ENCODE measurements at regions not wholly inside any gene's neighbourhood (a gene's known extent, or its start where the extent isn't known, plus 50 kb on each side); places are given as distances from the start of the nearest gene placed in this dataset.

DNA sequence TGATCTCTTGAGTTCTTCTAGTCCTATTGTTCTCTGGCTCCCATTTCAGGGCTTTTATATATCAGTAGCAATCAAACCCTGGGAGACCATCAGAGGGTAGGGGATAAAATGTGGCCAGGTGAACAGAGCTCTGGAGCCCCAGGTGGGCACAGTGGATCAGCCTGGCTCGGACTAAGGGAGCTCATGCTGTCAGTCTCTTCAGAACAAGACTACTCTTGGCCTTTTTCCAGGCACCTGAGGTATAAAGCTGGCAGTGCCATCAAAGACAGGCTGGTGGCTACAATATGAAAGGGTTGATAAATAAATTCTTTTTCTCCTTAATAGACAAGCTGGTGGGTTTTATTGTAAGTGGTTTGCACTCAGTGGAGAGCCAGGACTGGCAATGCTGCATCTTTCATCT is 160.0 kb upstream of the CCL2 start:
- H3K36me3 ChIP-seq: no peaks in the 10 kb centered on the region
- no peak overlapping the region for H3K27ac ChIP-seq
- intact Hi-C loops (cut with DNase I): no loop called here
- H3K27me3 ChIP-seq: no peaks in the 10 kb centered on the region
- no peak for TF ChIP-seq CTCF (IDR thresholded peaks at IDR 0.05)
- ATAC-seq (no peak), DNase-seq (no peak)
- no peaks in the 10 kb centered on the region for H3K9me3 ChIP-seq
- no peak overlapping the region for H3K4me3 ChIP-seq
- no peaks in the 10 kb centered on the region for H3K4me1 ChIP-seq

GRCh38 chr17:34098699-34099098 is 156.4 kb upstream of the CCL2 start:
- ATAC-seq: no peak
- Histone ChIP-seq H3K27ac (no peak overlapping the region), H3K9me3 (no peaks in the 10 kb centered on the region), H3K36me3 (no peaks in the 10 kb centered on the region), H3K4me1 (no peaks in the 10 kb centered on the region), H3K27me3 (no peaks in the 10 kb centered on the region), H3K4me3 (no peak overlapping the region)
- no peak for DNase-seq
- intact Hi-C loops (cut with DNase I): no loop called here
- TF ChIP-seq CTCF (IDR thresholded peaks at IDR 0.05): no peak

DNA sequence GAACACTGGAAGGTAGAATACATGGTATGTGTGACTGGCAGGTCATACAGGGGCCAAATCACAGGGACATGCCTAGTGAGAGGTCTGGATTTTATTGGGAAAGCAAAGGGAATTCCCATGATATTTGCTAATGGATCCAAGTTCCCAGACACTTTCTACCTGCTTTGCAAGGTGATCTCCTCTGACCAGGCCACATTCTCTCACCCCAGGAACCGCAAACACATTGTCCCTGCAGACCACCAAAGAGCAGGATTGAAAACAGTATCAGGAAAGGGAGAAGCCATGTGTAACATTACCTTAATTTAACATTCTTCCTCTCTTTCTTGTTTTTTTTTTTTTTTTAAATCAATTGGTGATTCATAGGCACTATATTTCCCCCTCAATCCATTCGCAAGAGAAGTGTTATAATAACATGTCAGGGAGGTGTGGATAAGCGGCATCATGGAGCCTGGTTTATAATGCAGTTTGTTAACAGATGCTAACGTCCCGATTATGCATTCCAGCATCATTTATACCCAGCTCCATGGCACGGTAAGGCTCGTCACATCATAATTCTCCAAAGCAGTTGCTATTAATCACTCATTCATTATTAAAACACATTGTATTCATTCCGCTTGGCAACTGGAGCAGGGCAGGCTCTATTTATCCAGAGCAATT is 155.1 kb upstream of the CCL2 start:
- DNase-seq: no peak
- Histone ChIP-seq H3K4me3 (no peak overlapping the region), H3K27me3 (no peaks in the 10 kb centered on the region), H3K36me3 (no peaks in the 10 kb centered on the region), H3K9me3 (no peaks in the 10 kb centered on the region), H3K27ac (no peak overlapping the region), H3K4me1 (no peaks in the 10 kb centered on the region)
- ATAC-seq: no peak
- intact Hi-C loops (cut with DNase I): no loop called here
- TF ChIP-seq CTCF (IDR thresholded peaks at IDR 0.05): no peak

DNA sequence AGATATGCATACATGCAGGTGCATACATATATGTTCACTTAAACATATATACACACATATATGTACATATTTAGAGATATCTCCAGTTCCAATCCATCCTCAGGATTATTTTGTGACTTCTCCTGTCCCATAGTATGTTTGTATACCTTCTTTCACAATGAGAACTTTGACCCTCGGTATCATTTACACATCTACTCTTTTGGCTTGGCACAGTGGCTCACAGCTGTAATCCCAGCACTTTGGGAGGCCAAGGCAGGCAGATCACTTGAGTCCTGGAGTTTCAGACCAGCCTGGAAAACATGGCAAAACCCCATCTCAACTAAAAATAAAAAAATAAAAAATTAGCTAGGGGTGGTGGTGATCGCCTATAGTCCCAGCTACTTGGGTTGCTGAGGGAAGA is 148.1 kb upstream of the CCL2 start:
- H3K4me3 ChIP-seq: no peak overlapping the region
- H3K36me3 ChIP-seq: no peaks in the 10 kb centered on the region
- intact Hi-C loops (cut with DNase I): no loop called here
- peaks cover 10% of the 10 kb centered on the region for H3K27me3 ChIP-seq
- ATAC-seq: no peak
- H3K4me1 ChIP-seq: no peaks in the 10 kb centered on the region
- DNase-seq: no peak
- no peaks in the 10 kb centered on the region for H3K9me3 ChIP-seq
- no peak for TF ChIP-seq CTCF (IDR thresholded peaks at IDR 0.05)
- H3K27ac ChIP-seq: no peak overlapping the region

DNA sequence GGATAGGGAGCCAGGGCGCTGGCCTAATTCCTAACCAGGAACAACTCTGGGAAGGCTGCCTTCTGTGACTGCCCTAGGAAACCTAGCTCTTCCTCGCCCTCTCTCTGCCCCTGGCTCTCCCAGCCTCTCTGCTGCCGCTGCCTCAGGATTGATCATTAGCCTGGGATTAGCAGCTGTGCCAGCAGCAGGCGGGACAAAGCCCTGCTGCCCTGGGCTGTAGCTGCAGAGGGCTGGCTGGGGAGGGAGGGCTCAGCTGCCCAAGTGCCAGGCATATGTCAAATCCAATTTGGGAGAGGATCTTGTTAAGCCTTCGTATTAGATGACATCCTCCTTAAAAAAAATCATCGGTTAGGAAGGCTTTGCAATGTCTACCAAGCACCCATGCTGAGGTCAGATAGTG is 144.8 kb upstream of the CCL2 start:
- Histone ChIP-seq H3K27me3 (peaks cover 20% of the 10 kb centered on the region), H3K9me3 (no peaks in the 10 kb centered on the region), H3K27ac (no peak overlapping the region), H3K4me1 (no peaks in the 10 kb centered on the region), H3K4me3 (no peak overlapping the region), H3K36me3 (no peaks in the 10 kb centered on the region)
- TF ChIP-seq CTCF (IDR thresholded peaks at IDR 0.05): no peak
- DNase-seq (no peak), ATAC-seq (no peak)
- intact Hi-C loops (cut with DNase I): no loop called here

DNA sequence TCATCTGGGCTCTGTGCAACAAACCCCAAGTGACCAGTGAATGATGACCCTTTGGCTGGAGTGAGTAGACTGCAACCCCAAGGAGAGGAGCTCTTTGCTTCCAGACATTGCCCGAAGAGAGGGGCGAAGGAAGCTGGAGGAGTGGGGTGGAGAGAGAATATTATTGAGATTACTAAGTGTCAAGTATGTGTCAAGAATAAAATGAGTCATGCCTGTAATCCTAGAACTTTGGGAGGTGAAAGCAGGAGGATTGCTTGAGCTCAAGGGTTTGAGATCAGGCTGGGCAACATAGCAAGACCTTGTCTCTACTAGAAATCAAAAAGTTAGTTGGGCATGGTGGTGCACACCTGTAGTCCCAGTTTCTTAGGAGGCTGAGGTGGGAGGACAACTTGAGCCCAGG is 142.0 kb upstream of the CCL2 start:
- ATAC-seq: no peak
- Histone ChIP-seq H3K9me3 (no peaks in the 10 kb centered on the region), H3K4me3 (no peak overlapping the region), H3K27ac (no peak overlapping the region), H3K27me3 (peaks cover 20% of the 10 kb centered on the region), H3K36me3 (no peaks in the 10 kb centered on the region), H3K4me1 (no peaks in the 10 kb centered on the region)
- no peak for TF ChIP-seq CTCF (IDR thresholded peaks at IDR 0.05)
- intact Hi-C loops (cut with DNase I): no loop called here
- no peak for DNase-seq

Data from upper lobe of right lung (tissue), 1 donor.